ENCODE measurements at regions not wholly inside any gene's neighbourhood (a gene's known extent, or its start where the extent isn't known, plus 50 kb on each side); places are given as distances from the start of the nearest gene placed in this dataset.
A peak's percentile ranks its signal among the peaks of the same experiment; 100 is the strongest.

- H3K23me2 ChIP-seq (ENCODE audit: low read depth, low read length) = no peaks in the 10 kb centered on the region
- H4K5ac ChIP-seq (ENCODE audit: insufficient read length, low read depth, low read length) = no peak overlapping the region
- H2BK20ac ChIP-seq (ENCODE audit: low read length) = no peak overlapping the region
- H3K18ac ChIP-seq (ENCODE audit: extremely low read depth, low read length) = no peak overlapping the region
- peaks cover 0 to 7% (median 1%) of the 10 kb centered on the region in 4 experiments; a peak in 2 of 7 replicates for H3K4me1 ChIP-seq (replicated peaks in 1 of 4; ENCODE audit: control insufficient read depth in 3 of 4, insufficient read depth in 4 of 4, low read length in 3 of 4)
- FAIRE-seq (no peak), DNase-seq (ENCODE audit: low read depth in 1 of 2, low spot score in 2 of 2) (no peak)
- TF ChIP-seq RAD21 (IDR thresholded peaks at IDR 0.05 in 1 of 2, conservative IDR thresholded peaks at IDR 0.05 in 1 of 2; ENCODE audit: low read depth in 2 of 2, low read length in 2 of 2) (peak in 1 of 2 experiments; percentile 24; a peak in 1 of 4 replicates), JUND (IDR thresholded peaks at IDR 0.05; ENCODE audit: low read length) (no peak)
- TF ChIP-seq, protein P1, sequence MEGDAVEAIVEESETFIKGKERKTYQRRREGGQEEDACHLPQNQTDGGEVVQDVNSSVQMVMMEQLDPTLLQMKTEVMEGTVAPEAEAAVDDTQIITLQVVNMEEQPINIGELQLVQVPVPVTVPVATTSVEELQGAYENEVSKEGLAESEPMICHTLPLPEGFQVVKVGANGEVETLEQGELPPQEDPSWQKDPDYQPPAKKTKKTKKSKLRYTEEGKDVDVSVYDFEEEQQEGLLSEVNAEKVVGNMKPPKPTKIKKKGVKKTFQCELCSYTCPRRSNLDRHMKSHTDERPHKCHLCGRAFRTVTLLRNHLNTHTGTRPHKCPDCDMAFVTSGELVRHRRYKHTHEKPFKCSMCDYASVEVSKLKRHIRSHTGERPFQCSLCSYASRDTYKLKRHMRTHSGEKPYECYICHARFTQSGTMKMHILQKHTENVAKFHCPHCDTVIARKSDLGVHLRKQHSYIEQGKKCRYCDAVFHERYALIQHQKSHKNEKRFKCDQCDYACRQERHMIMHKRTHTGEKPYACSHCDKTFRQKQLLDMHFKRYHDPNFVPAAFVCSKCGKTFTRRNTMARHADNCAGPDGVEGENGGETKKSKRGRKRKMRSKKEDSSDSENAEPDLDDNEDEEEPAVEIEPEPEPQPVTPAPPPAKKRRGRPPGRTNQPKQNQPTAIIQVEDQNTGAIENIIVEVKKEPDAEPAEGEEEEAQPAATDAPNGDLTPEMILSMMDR (IDR thresholded peaks at IDR 0.05; ENCODE audit: control extremely low read depth in 1 of 3, insufficient read depth in 1 of 3, low read depth in 1 of 3, low read length in 3 of 3) = peak in 2 of 3 experiments; percentile 14 to 17; a peak in 1 of 4 replicates
- H4K20me1 ChIP-seq (replicated peaks in 1 of 2; ENCODE audit: control insufficient read depth in 1 of 2, insufficient read depth in 2 of 2, low read length in 2 of 2) = no peaks in the 10 kb centered on the region
- H3K4ac ChIP-seq (replicated peaks; ENCODE audit: insufficient read length, low read depth, low read length) = no peak overlapping the region
- no peak overlapping the region for H3K4me3 ChIP-seq (ENCODE audit: extremely low read depth in 1 of 4, insufficient read depth in 2 of 4, low read depth in 3 of 4, low read length in 4 of 4)
- no peaks in the 10 kb centered on the region for H3K79me1 ChIP-seq (ENCODE audit: low read depth, low read length)
- H2BK5ac ChIP-seq (ENCODE audit: low read depth, low read length) = no peak overlapping the region
- no peaks in the 10 kb centered on the region for H3K79me2 ChIP-seq (ENCODE audit: control insufficient read depth in 1 of 2, insufficient read depth in 2 of 2, low read length in 2 of 2)
- no peaks in the 10 kb centered on the region for H3K36me3 ChIP-seq (ENCODE audit: control insufficient read depth in 2 of 4, insufficient read depth in 4 of 4, low read length in 3 of 4)
- H3K27me3 ChIP-seq (replicated peaks in 1 of 4; ENCODE audit: control insufficient read depth in 3 of 4, extremely low read depth in 1 of 4, insufficient read depth in 3 of 4, low read length in 3 of 4) = no peaks in the 10 kb centered on the region
- no peak overlapping the region for H4K91ac ChIP-seq (replicated peaks; ENCODE audit: insufficient read length, low read length)
- H3K4me2 ChIP-seq (ENCODE audit: insufficient read depth in 1 of 2, low read depth in 2 of 2, low read length in 2 of 2) = no peak overlapping the region
- no peak overlapping the region for H2BK15ac ChIP-seq (ENCODE audit: low read length)
- CTCF ChIA-PET (ENCODE audit: partially characterized antibody) = interaction anchor here (0.7 to 1.9 kb wide), 5 partner anchors 10 to 27 kb away, joined by 3 to 7 read pairs (median 3); no protein-coding TSS in a partner anchor
- no peak overlapping the region for H2AK5ac ChIP-seq (ENCODE audit: low read depth, low read length)
- H4K8ac ChIP-seq (ENCODE audit: extremely low read depth, insufficient read depth, low read length) = no peak overlapping the region
- H2BK120ac ChIP-seq (replicated peaks; ENCODE audit: low read depth, low read length) = no peak overlapping the region
- H2AFZ ChIP-seq (ENCODE audit: low read length) = no peak overlapping the region
- H3K56ac ChIP-seq (replicated peaks; ENCODE audit: insufficient read length, low read depth, low read length) = no peak overlapping the region
- no peak overlapping the region for H3K9ac ChIP-seq (replicated peaks in 1 of 4; ENCODE audit: extremely low read depth in 1 of 4, low read depth in 3 of 4, low read length in 3 of 4)
- POLR2A ChIA-PET (ENCODE audit: partially characterized antibody) = no interaction called here
- no peak overlapping the region for H2BK12ac ChIP-seq (ENCODE audit: low read depth, low read length)
- H3K23ac ChIP-seq (ENCODE audit: insufficient read length) = no peak overlapping the region
- H3K14ac ChIP-seq (ENCODE audit: insufficient read length) = no peak overlapping the region
- no peaks in the 10 kb centered on the region for H3K9me3 ChIP-seq (ENCODE audit: insufficient read depth in 2 of 2, low read depth in 1 of 2, low read length in 1 of 2)
- no peak overlapping the region for H3K27ac ChIP-seq (ENCODE audit: low read depth, low read length)
Observed at GRCh38 chr5:103385722-103386121, 127.2 kb downstream of the MACIR start.
